ENCODE measurements at regions not wholly inside any gene's neighbourhood (a gene's known extent, or its start where the extent isn't known, plus 50 kb on each side); places are given as distances from the start of the nearest gene placed in this dataset.

DNA sequence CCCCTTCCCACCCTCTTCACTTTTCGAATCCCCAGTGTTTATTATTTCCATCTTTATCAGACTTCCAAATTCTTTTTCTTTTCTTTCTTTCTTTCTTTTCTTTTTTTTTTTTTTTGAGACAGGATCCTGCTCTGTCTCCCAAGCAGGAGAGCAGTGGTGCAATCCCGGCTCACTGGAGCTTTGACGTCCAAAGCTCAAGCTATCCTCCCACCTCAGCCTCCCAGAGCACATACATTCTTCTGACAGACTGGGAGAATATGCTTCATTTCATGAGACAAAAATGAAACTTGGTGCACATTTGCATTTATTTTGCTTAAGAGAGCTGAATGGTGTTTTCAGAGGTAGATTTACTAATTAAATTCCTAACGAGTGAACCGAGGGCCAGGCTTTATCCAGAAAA, 80.1 kb upstream of the FZD8 start:
- POLR2A ChIA-PET, result no interaction called here
- CTCF ChIA-PET, result no interaction called here
- dilution Hi-C loops (cut with MboI; ENCODE audit: extremely low pct_ligation_motif_present, low sequenced_read_pairs), result no loop called here
- no peaks in the 10 kb centered on the region for H3K4me1 ChIP-seq (ENCODE audit: control insufficient read depth, extremely low read depth, insufficient read depth, low read length)
- H3K9ac ChIP-seq (replicated peaks; ENCODE audit: extremely low read depth, insufficient read depth, low read length), result no peak overlapping the region
- FAIRE-seq, result no peak
- TF ChIP-seq EZH2 (IDR thresholded peaks at IDR 0.05; ENCODE audit: borderline replicate concordance, low read depth, low read length, severe bottlenecking) (no peak), POLR2AphosphoS5 (IDR thresholded peaks at IDR 0.05; ENCODE audit: insufficient read depth, low read depth, low read length) (no peak), MYC (IDR thresholded peaks at IDR 0.05; ENCODE audit: low read depth, low read length) (no peak), JUN (IDR thresholded peaks at IDR 0.05; ENCODE audit: borderline replicate concordance, insufficient read depth, insufficient read length, low read depth) (no peak), POLR2A (IDR thresholded peaks at IDR 0.05; ENCODE audit: low read depth, low read length) (no peak), GATA2 (IDR thresholded peaks at IDR 0.05; ENCODE audit: insufficient read depth, insufficient read length, low read depth, low read length) (no peak), FOS (IDR thresholded peaks at IDR 0.05; ENCODE audit: borderline replicate concordance, insufficient read depth, low read length) (no peak)
- TF ChIP-seq, protein P1, sequence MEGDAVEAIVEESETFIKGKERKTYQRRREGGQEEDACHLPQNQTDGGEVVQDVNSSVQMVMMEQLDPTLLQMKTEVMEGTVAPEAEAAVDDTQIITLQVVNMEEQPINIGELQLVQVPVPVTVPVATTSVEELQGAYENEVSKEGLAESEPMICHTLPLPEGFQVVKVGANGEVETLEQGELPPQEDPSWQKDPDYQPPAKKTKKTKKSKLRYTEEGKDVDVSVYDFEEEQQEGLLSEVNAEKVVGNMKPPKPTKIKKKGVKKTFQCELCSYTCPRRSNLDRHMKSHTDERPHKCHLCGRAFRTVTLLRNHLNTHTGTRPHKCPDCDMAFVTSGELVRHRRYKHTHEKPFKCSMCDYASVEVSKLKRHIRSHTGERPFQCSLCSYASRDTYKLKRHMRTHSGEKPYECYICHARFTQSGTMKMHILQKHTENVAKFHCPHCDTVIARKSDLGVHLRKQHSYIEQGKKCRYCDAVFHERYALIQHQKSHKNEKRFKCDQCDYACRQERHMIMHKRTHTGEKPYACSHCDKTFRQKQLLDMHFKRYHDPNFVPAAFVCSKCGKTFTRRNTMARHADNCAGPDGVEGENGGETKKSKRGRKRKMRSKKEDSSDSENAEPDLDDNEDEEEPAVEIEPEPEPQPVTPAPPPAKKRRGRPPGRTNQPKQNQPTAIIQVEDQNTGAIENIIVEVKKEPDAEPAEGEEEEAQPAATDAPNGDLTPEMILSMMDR (IDR thresholded peaks at IDR 0.05; ENCODE audit: extremely low read depth in 1 of 2, insufficient read depth in 1 of 2, low read depth in 1 of 2, low read length in 2 of 2), result no peak
- TF ChIP-seq, protein P2, sequence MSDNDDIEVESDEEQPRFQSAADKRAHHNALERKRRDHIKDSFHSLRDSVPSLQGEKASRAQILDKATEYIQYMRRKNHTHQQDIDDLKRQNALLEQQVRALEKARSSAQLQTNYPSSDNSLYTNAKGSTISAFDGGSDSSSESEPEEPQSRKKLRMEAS (IDR thresholded peaks at IDR 0.05; ENCODE audit: insufficient read depth, insufficient read length), result no peak
- H2AFZ ChIP-seq (ENCODE audit: low read depth, low read length), result no peak overlapping the region
- H3K27ac ChIP-seq (ENCODE audit: insufficient read depth, low read depth, low read length), result no peak overlapping the region
- no peaks in the 10 kb centered on the region for H3K9me1 ChIP-seq (replicated peaks; ENCODE audit: control insufficient read depth, extremely low read depth, insufficient read depth, low read length)
- BruUV-seq (replicated peaks), result no TSS peak
- no peak overlapping the region for H3K4me3 ChIP-seq (replicated peaks in 1 of 3; ENCODE audit: insufficient read depth in 1 of 3, low read depth in 1 of 3, low read length in 3 of 3)
- H3K36me3 ChIP-seq (ENCODE audit: control insufficient read depth in 2 of 2, extremely low read depth in 1 of 2, insufficient read depth in 2 of 2, low read length in 2 of 2), result no peaks in the 10 kb centered on the region
- no peaks in the 10 kb centered on the region for H4K20me1 ChIP-seq (replicated peaks; ENCODE audit: control insufficient read depth, extremely low read depth, insufficient read depth, low read length)
- H3K9me3 ChIP-seq (replicated peaks; ENCODE audit: control insufficient read depth, insufficient read depth, low read length), result no peaks in the 10 kb centered on the region
- no peak for DNase-seq (ENCODE audit: low read depth, low spot score)
- no peak overlapping the region for H3K4me2 ChIP-seq (ENCODE audit: insufficient read depth, low read length)
- intact Hi-C loops (cut with micrococcal nuclease), result no loop called here
- no peaks in the 10 kb centered on the region for H3K79me2 ChIP-seq (ENCODE audit: control insufficient read depth, insufficient read depth, low read length)
- H3K27me3 ChIP-seq (ENCODE audit: control insufficient read depth in 2 of 2, insufficient read depth in 2 of 2, low read length in 2 of 2), result peaks cover 0 to 3% of the 10 kb centered on the region in 2 experiments

Measured in endothelial cell of umbilical vein (primary cell).